ENCODE measurements at regions not wholly inside any gene's neighbourhood (a gene's known extent, or its start where the extent isn't known, plus 50 kb on each side); places are given as distances from the start of the nearest gene placed in this dataset.

DNA sequence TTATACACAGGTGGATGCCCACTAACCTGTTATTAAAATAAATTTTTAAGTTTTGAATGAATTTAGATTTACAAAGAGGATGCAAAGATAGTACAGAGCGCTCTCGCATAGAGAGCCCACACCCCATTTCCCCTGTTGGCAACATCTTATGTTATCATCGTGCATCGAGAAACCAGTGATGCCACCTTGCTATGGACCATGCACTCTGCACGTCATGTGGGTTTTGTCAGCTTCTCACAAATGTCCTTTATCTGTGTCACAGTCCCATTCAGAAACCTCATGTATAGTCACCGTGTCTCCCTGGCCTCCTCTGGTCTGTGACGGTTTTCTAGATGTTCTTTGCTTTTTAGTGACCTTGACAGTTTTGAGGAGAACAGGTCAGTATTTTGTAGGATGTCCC lies 60.0 kb downstream of the ING1 start:
- no peak for DNase-seq (ENCODE audit: low spot score)

DNA sequence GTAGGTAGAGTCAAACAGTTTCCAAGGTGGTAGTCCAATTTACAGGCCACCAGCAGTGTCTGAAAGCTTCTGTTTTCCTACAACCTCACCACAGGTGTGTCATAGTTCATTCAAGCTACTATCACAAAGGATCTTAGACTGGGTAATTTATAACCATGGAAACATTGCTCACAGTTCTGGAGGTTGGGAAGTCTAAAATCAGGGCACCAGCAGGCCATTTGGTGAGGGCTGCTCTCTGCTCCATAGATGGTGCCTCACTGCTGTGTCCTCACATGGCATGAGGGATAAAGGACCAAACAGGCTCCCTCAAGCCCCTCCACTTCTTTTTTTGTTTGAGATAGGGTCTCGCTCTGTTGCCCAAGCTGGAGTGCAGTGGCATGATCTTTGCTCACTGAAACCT lies 60.6 kb downstream of the ING1 start:
- DNase-seq (ENCODE audit: low spot score): no peak

GRCh38 chr13:110774490-110774889 lies 61.0 kb downstream of the ING1 start:
- DNase-seq (ENCODE audit: low spot score): no peak

DNA sequence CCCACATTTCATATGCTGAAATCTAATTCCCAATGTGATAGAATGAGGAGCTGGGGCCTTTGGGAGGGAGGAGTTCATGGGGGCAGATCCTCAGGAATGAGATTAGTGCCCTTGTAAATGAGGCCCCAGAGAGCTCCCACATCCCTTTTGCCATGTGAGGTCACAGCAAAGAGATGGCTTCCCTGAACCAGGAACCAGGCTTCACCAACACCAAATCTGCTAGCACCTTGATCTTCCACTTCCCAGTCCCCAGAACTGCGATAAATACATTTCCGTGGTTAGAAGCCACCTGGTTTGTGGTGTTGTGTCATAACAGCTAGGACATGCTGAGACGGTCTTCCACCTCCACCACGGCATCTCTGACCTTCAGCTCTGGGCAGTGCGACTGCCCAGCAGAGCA lies 62.1 kb downstream of the ING1 start:
- no peak for DNase-seq (ENCODE audit: low spot score)

DNA sequence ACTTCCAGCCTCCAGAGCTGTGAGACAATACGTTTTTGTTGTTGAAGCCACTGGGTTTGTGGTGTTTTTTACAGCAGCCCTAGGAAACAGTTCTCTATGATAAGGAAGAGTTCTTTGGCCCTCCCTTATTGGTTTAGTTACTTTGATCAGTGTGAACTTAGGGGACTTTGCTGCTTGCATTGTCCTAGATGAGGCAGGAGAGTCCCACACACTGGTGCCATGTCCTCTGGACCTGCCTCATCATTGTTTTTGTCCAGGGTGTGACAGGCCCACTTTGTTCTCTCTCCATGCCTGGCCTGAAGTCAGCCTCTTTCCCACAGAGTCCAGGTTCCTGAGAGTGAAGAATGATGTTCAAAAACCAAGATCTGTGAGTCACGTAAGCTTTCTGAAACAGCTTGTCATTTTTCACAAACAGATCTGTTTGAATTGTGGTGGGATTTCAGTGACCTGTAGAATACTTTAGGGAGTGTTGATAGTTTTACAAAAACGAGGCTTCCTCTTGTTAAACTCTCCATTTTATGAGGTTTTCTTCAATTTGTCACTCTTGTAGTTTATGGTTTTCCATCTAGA lies 63.8 kb downstream of the ING1 start:
- DNase-seq (ENCODE audit: low spot score): no peak

GRCh38 chr13:110779022-110779421 lies 65.5 kb downstream of the ING1 start:
- no peak for DNase-seq (ENCODE audit: low spot score)

GRCh38 chr13:110780422-110780821 lies 66.9 kb downstream of the ING1 start:
- DNase-seq (ENCODE audit: low spot score): no peak

DNA sequence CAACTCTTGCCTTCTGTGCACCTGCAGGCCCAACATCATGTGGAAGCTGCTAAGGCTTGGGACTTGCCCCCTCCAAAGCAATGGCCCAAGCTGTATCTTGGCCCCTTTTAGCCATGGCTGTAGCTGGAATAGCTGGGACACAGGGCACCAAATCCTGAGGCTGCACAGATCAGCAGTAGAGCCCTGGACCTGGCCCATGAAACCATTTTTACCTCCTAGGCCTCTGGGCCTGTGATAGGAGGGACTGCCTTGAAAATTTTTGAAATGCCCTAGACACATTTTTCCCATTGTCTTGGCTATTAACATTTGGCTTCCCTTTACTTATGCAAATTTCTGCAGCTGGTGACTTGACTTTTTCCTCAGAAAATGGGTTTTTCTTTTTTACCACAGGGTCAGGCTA lies 68.7 kb downstream of the ING1 start:
- DNase-seq (ENCODE audit: low spot score): no peak

DNA sequence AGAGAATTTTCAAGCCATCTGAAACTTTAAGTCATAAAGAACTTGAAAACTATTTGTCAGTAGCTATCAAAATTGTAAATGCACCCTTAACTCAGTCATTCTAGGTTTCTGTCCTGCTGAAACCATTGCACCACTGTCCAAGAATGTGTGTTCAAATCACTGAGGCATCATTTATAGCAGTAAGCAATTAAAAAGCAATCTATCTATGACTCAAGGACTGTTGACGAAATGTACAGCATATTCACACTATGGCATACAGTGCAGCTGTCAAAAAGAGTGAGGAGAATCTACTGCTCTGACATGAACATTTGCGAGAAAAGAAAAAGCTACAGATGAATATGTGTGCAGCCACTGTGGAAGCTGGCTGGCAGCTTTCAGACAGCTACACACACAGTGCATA lies 71.2 kb downstream of the ING1 start:
- no peak for DNase-seq (ENCODE audit: low spot score)

- DNase-seq (ENCODE audit: low spot score): no peak
These were observed 75.3 kb downstream of the ING1 start for GRCh38 chr13:110788778-110789177.

DNA sequence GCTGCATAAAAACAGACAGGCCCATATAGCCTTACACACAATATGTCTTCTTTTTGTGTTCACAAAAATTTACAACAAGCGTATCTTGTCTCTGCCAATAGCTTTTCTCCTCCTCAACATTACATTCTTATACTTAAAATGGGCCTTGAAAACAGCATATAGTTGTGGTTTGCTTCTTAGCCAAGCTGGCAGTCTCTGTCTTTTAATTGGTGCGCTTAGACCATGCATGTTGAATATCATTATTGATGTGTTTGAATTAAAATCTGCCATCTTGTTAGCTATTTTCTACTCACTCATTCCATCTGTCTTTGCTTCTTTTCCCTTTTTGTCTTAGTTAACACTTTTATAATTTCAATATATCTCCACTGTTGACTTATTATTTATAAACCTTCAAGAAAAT lies 76.4 kb downstream of the ING1 start:
- DNase-seq (ENCODE audit: low spot score): no peak

- no peak for DNase-seq (ENCODE audit: low spot score)
These were observed 76.9 kb downstream of the ING1 start for GRCh38 chr13:110790371-110790770.

- DNase-seq (ENCODE audit: low spot score): no peak
These were observed 80.7 kb downstream of the ING1 start for GRCh38 chr13:110794209-110794608.

DNA sequence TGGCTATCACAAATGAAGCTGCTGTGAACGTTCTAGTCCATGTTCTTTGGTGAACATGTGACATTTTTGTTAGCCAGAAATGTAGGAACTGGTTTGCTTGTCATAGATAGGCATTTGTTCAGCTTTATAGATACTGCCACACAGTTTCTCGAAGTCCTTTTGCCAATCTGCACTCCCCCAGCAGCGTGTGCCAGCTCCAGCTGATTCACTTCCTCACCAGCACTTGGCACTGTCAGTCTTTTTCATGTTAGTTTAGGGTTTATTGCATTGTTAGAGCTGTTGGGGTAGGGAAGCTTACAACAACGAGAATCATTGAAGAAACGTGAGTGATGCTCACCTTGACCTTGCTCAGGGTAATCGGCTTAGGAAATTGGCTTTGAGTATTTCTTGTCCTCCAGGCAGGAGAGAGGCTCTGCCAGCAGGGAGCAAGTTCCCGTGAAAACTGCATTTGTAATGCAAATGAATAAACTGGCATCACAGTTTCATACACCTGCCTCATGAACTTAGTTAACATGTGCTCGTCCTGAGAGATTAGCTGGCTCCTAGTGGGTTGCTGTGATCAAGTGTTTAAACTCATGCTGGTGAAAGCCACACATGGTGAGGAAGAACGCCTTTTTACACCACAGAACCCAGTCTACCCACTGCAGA lies 83.9 kb downstream of the ING1 start:
- no peak for DNase-seq (ENCODE audit: low spot score)

- no peak for DNase-seq (ENCODE audit: low spot score)
These were observed 84.8 kb downstream of the ING1 start for GRCh38 chr13:110798081-110798994.

- no peak for DNase-seq (ENCODE audit: low spot score)
These were observed 86.0 kb downstream of the ING1 start for GRCh38 chr13:110799246-110800236.

DNA sequence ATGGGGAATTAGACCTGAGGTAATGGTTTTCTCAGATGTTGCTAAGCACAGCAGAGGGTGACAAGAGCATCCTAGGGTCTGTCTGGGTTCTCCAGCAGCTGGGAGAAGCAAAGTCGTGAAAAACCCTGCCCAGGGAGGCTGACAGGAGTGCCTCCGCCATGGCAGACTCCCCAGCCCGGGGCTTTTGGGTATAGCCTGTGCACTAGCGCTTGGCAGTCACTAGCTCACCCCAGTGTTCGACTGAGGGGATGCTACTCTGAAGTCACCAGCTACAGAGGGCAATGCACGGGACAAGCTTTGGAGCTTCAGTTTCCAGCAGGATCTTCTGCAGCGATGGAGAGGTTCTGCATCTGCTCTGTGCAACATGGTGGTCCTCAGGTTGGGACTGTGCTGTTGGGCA lies 87.5 kb downstream of the ING1 start:
- DNase-seq (ENCODE audit: low spot score): no peak

DNA sequence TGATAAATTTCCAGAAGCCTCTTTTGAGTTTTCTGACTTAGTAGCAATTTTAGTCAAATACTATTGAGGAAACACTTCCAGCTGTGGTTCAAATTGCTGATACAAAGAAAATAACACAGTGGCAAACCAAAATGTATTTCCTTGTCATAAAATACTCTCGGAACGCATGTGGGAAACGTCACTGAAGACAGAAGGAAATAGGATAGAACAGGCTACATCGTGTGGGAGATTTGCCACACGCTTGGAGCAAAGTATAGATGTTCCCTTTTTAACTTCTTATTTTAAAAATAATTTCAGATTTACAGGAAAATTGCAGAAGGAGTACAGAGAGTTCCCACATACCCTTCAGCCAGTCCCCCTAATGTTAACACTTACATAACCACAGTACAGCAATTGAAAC lies 88.8 kb downstream of the ING1 start:
- DNase-seq (ENCODE audit: low spot score): no peak

DNA sequence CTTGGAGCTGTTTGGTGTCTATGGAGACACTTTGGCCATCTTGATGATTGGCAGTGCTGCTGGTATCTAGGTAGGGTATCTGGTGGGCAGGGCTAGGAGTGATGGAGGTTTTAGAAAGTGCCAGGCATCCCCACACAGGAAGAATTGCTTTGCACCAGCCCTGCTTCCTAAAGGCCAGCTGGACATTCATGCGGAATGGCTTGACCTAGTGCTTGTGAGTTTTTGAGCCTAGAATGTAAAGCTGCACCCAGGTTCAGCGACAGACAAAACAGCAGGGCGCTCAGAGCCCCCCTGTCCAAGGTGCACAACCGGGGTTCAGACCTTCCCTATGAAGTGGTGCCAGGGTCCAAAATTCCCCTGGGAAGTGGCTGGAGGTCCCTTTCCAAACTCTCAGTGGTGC lies 93.1 kb downstream of the ING1 start:
- DNase-seq (ENCODE audit: low spot score): no peak

DNA sequence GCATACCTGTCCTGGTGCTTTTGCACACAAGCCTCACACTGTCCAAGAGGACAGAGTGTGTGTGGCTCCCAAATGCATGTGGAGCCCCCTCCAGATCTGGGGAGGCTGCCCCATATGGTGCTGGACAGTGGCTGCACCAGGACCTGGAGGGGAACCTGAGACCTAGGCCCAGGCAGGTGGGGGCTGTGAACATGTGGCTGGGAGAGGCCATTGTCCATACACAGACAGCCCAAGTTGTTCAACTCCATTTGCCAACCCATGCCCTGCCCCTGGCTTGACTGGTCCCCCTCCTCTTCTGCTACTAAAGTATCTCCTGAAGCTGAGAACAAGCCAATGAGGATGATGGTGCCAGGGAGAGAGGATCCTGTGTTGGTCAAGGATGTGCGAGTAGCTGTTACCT lies 94.0 kb downstream of the ING1 start:
- no peak for DNase-seq (ENCODE audit: low spot score)

GRCh38 chr13:110808138-110808537 lies 94.6 kb downstream of the ING1 start:
- no peak for DNase-seq (ENCODE audit: low spot score)

- DNase-seq (ENCODE audit: low spot score): no peak
These were observed 96.5 kb downstream of the ING1 start for GRCh38 chr13:110809871-110810486.

Measured in CD4-positive, alpha-beta T cell treated with Interleukin-2 at 100 ng/mL for 4 hours (primary cell).